Stimulated activated CD4-positive, alpha-beta T cell treated with anti-CD3 and anti-CD28 coated beads, Interleukin-15, amount 100 ng/mL, for 1 hour (primary cell): ENCODE measurements at regions not wholly inside any gene's neighbourhood (a gene's known extent, or its start where the extent isn't known, plus 50 kb on each side); places are given as distances from the start of the nearest gene placed in this dataset.

Experiments used
- DNase-seq, 2 donors: peaks; one replicate each; pipeline ENCODE4 v3.0.0-alpha.2; 2020; ENCODE audit warnings: low read depth in 1 of 2, low spot score in 1 of 2

GRCh38 chr3:30945291-30945690 is 50.8 kb upstream of the GADL1 start:
- DNase-seq, result no peak

GRCh38 chr3:30948426-30948825 is 54.0 kb upstream of the GADL1 start:
- no peak for DNase-seq

- no peak for DNase-seq
These were observed 57.4 kb upstream of the GADL1 start for GRCh38 chr3:30951826-30952225.

- DNase-seq, result no peak
These were observed 58.3 kb upstream of the GADL1 start for GRCh38 chr3:30952786-30953185.

GRCh38 chr3:30954426-30954825 is 60.0 kb upstream of the GADL1 start:
- no peak for DNase-seq

- DNase-seq, result no peak
These were observed 67.6 kb upstream of the GADL1 start for GRCh38 chr3:30962084-30962483.

GRCh38 chr3:30962493-30962892 is 68.0 kb upstream of the GADL1 start:
- DNase-seq, result no peak

- no peak for DNase-seq
These were observed 68.8 kb upstream of the GADL1 start for GRCh38 chr3:30963223-30963722.

GRCh38 chr3:30964612-30965011 is 70.2 kb upstream of the GADL1 start:
- DNase-seq, result no peak

- no peak for DNase-seq
These were observed 72.4 kb upstream of the GADL1 start for GRCh38 chr3:30966896-30967295.

GRCh38 chr3:30970183-30970582 is 75.7 kb upstream of the GADL1 start:
- DNase-seq, result no peak

GRCh38 chr3:30972449-30972848 is 78.0 kb upstream of the GADL1 start:
- DNase-seq, result no peak

GRCh38 chr3:30974071-30974470 is 79.6 kb upstream of the GADL1 start:
- no peak for DNase-seq

GRCh38 chr3:30977592-30977991 is 83.1 kb upstream of the GADL1 start:
- no peak for DNase-seq

GRCh38 chr3:30980993-30981392 is 86.5 kb upstream of the GADL1 start:
- no peak for DNase-seq

- no peak for DNase-seq
These were observed 88.1 kb upstream of the GADL1 start for GRCh38 chr3:30982416-30983075.

- no peak for DNase-seq
These were observed 90.6 kb upstream of the GADL1 start for GRCh38 chr3:30984855-30985749.

GRCh38 chr3:30986551-30986950 is 92.1 kb upstream of the GADL1 start:
- DNase-seq, result no peak

GRCh38 chr3:30988769-30989168 is 94.3 kb upstream of the GADL1 start:
- DNase-seq, result no peak

- DNase-seq, result no peak
These were observed 95.0 kb upstream of the GADL1 start for GRCh38 chr3:30989276-30990030.

- no peak for DNase-seq
These were observed 102.0 kb upstream of the GADL1 start for GRCh38 chr3:30996467-30996866.

GRCh38 chr3:31002730-31003129 is 108.3 kb upstream of the GADL1 start:
- no peak for DNase-seq
